Body of pancreas (tissue), 4 donors: ENCODE measurements at regions not wholly inside any gene's neighbourhood (a gene's known extent, or its start where the extent isn't known, plus 50 kb on each side); places are given as distances from the start of the nearest gene placed in this dataset.

Experiments used
- ATAC-seq: fragments of 150-250 bp; one replicate; pipeline ENCODE4 v1.9.1; 2016
- DNase-seq, 4 donors: peaks; one replicate each; pipeline ENCODE4 v3.0.0-alpha.2; 2019
- H3K27ac ChIP-seq, 4 donors: fragments of 200-600 bp; sonication (generic); 1 replicate in 3 of 4; 2 replicates in 1 of 4; pipeline versions ENCODE4 v1.5.1 to v1.6.1; 2016 to 2019; ENCODE audit warnings: mild to moderate bottlenecking in 1 of 4, mixed read lengths in 1 of 4, moderate library complexity in 1 of 4
- H3K27me3 ChIP-seq, 2 donors: fragments of 200-600 bp; sonication (generic); one replicate each; pipeline ENCODE4 v1.6.0; 2016; ENCODE audit warnings: mild to moderate bottlenecking in 1 of 2
- H3K36me3 ChIP-seq, 2 donors: fragments of 200-600 bp; sonication (generic); replicated peaks in 1 of 2; 2 replicates each; pipeline ENCODE4 v1.5.1; 2016; ENCODE audit warnings: low read depth in 2 of 2; ENCODE audit not compliant: insufficient read depth in 1 of 2
- H3K4me1 ChIP-seq: fragments of 200-600 bp; sonication (generic); one replicate; pipeline ENCODE4 v1.6.0; 2016
- H3K4me3 ChIP-seq, 2 donors: fragments of 200-600 bp; sonication (generic); 1 replicate in 1 of 2; 2 replicates in 1 of 2; pipeline ENCODE4 v1.5.1; 2016 to 2019
- H3K9me3 ChIP-seq, 3 donors: fragments of 200-600 bp; sonication (generic); 1 replicate in 2 of 3; 2 replicates in 1 of 3; pipeline ENCODE4 v1.5.1; 2016
- CTCF ChIP-seq, 7 experiments: fragments of 450-650 bp in 4 of 7; fragments of 200-600 bp in 3 of 7; sonication (generic) in 3 of 7; IDR thresholded peaks; one replicate each; pipeline ENCODE4 v1.5.1; 2016 to 2019; ENCODE audit warnings: antibody characterized with exemption in 7 of 7
- POLR2A ChIP-seq, 3 donors: fragments of 450-650 bp; IDR thresholded peaks; one replicate each; pipeline ENCODE4 v1.6.1; 2016; ENCODE audit warnings: antibody characterized with exemption in 3 of 3, mild to moderate bottlenecking in 2 of 3
- WGBS, 2 donors: methylation state at CpG; one replicate each; pipeline ENCODE4 v1.1.5; 2017; 5-methylcytosine and 5-hydroxymethylcytosine counted together
- intact Hi-C: fragments of 100-400 bp; cut with DNase I; formaldehyde crosslinking; loops from one replicate; pipeline ENCODE4 v1.15.1; 2023

GRCh38 chr12:127720334-127720733 is 546.6 kb upstream of the TMEM132C start:
- WGBS, 2 donors = 63% methylated on average over 9 to 12 of the region's 12 CpGs
- Histone ChIP-seq H3K27ac (no peak overlapping the region), H3K9me3 (no peaks in the 10 kb centered on the region), H3K27me3 (no peaks in the 10 kb centered on the region), H3K4me1 (no peaks in the 10 kb centered on the region), H3K4me3 (no peak overlapping the region), H3K36me3 (no peaks in the 10 kb centered on the region)
- DNase-seq (no peak), ATAC-seq (no peak)
- TF ChIP-seq CTCF (IDR thresholded peaks at IDR 0.05) (no peak), POLR2A (IDR thresholded peaks at IDR 0.05) (no peak)
- intact Hi-C loops = no loop called here

GRCh38 chr12:127722611-127723010 is 544.4 kb upstream of the TMEM132C start:
- Histone ChIP-seq H3K4me3 (no peak overlapping the region), H3K27me3 (no peaks in the 10 kb centered on the region), H3K4me1 (no peaks in the 10 kb centered on the region), H3K9me3 (no peaks in the 10 kb centered on the region), H3K36me3 (no peaks in the 10 kb centered on the region), H3K27ac (no peak overlapping the region)
- DNase-seq (no peak), ATAC-seq (no peak)
- TF ChIP-seq POLR2A (IDR thresholded peaks at IDR 0.05) (no peak), CTCF (IDR thresholded peaks at IDR 0.05) (no peak)
- 55 to 69% methylated on average over 5 of the region's 5 CpGs for WGBS, 2 donors
- intact Hi-C loops = no loop called here

- H3K4me3 ChIP-seq = no peak overlapping the region
- H3K27me3 ChIP-seq = no peaks in the 10 kb centered on the region
- intact Hi-C loops = no loop called here
- 35 to 56% methylated on average over 4 of the region's 4 CpGs for WGBS, 2 donors
- ATAC-seq = no peak
- no peak overlapping the region for H3K27ac ChIP-seq
- DNase-seq = no peak
- TF ChIP-seq POLR2A (IDR thresholded peaks at IDR 0.05) (no peak), CTCF (IDR thresholded peaks at IDR 0.05) (no peak)
- no peaks in the 10 kb centered on the region for H3K36me3 ChIP-seq
- H3K4me1 ChIP-seq = no peaks in the 10 kb centered on the region
- H3K9me3 ChIP-seq = no peaks in the 10 kb centered on the region
Observed at GRCh38 chr12:127723251-127723650, 543.7 kb upstream of the TMEM132C start.

GRCh38 chr12:127726671-127727315 is 540.2 kb upstream of the TMEM132C start:
- intact Hi-C loops = no loop called here
- ATAC-seq = no peak
- H3K4me1 ChIP-seq = no peaks in the 10 kb centered on the region
- TF ChIP-seq POLR2A (IDR thresholded peaks at IDR 0.05) = no peak
- TF ChIP-seq CTCF (IDR thresholded peaks at IDR 0.05) = no peak
- WGBS, 2 donors = 61 to 62% methylated on average over 9 of the region's 9 CpGs
- no peaks in the 10 kb centered on the region for H3K9me3 ChIP-seq
- H3K27ac ChIP-seq = no peak overlapping the region
- no peak overlapping the region for H3K4me3 ChIP-seq
- no peaks in the 10 kb centered on the region for H3K27me3 ChIP-seq
- DNase-seq = no peak
- H3K36me3 ChIP-seq = no peaks in the 10 kb centered on the region

- Histone ChIP-seq H3K9me3 (no peaks in the 10 kb centered on the region), H3K27me3 (no peaks in the 10 kb centered on the region), H3K4me3 (no peak overlapping the region), H3K36me3 (no peaks in the 10 kb centered on the region), H3K27ac (no peak overlapping the region), H3K4me1 (no peaks in the 10 kb centered on the region)
- DNase-seq (no peak), ATAC-seq (no peak)
- WGBS, 2 donors = 38 to 45% methylated on average over 3 of the region's 3 CpGs
- TF ChIP-seq CTCF (IDR thresholded peaks at IDR 0.05) (no peak), POLR2A (IDR thresholded peaks at IDR 0.05) (no peak)
- intact Hi-C loops = no loop called here
Observed at GRCh38 chr12:127728285-127728684, 538.7 kb upstream of the TMEM132C start.
